ENCODE measurements at regions not wholly inside any gene's neighbourhood (a gene's known extent, or its start where the extent isn't known, plus 50 kb on each side); places are given as distances from the start of the nearest gene placed in this dataset.

DNA sequence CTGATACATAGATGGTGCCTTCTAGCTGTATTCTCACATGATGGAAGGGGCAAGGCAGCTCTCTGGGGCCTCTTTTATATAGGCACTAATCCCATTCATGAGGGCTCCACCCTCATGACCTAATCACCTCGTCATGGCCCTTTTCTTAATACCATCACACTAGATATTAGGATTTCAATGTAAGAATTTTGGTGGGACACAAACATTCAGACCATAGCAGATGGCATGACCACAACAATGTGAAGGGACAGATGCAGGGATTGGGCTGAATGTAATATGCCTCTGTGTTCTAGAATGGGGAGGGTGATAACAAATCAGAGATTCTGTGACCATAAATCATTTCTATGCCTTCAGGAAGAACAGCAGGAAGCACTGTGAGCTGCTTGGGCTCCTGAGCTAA, 145.8 kb downstream of the LCA5 start:
- Histone ChIP-seq H3K36me3 (replicated peaks) (no peaks in the 10 kb centered on the region), H3K4me3 (ENCODE audit: low read depth, low read length) (no peak overlapping the region), H3K27me3 (replicated peaks) (no peaks in the 10 kb centered on the region), H3K27ac (no peak overlapping the region)
- no peak for DNase-seq
- in situ Hi-C loops (cut with HindIII; ENCODE audit: low pct_ligation_motif_present, low sequenced_read_pairs): no loop called here
- TF ChIP-seq, protein P1, sequence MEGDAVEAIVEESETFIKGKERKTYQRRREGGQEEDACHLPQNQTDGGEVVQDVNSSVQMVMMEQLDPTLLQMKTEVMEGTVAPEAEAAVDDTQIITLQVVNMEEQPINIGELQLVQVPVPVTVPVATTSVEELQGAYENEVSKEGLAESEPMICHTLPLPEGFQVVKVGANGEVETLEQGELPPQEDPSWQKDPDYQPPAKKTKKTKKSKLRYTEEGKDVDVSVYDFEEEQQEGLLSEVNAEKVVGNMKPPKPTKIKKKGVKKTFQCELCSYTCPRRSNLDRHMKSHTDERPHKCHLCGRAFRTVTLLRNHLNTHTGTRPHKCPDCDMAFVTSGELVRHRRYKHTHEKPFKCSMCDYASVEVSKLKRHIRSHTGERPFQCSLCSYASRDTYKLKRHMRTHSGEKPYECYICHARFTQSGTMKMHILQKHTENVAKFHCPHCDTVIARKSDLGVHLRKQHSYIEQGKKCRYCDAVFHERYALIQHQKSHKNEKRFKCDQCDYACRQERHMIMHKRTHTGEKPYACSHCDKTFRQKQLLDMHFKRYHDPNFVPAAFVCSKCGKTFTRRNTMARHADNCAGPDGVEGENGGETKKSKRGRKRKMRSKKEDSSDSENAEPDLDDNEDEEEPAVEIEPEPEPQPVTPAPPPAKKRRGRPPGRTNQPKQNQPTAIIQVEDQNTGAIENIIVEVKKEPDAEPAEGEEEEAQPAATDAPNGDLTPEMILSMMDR (IDR thresholded peaks at IDR 0.05; ENCODE audit: low read depth, low read length, missing control alignments): no peak

DNA sequence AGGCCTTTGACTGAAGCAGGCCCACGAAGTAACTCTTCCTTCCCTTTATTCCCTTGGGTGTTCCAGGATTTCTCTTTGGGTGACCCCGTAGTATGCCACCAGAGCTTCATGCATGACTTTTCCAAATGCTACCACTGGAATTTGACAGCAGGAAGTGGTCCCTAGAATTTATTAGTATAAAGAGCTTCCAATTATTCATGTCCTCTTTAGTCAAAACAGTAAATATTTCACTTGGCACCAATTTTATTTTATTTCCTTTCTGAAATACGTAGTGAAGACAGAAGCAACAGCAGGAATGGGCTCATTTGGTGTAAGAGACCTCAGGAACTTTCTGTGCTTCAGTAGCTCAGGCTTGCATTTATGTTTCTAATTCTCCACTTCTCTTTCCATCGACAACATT, 151.3 kb downstream of the LCA5 start:
- in situ Hi-C loops (cut with HindIII; ENCODE audit: low pct_ligation_motif_present, low sequenced_read_pairs): no loop called here
- TF ChIP-seq, protein P1 (IDR thresholded peaks at IDR 0.05; ENCODE audit: low read depth, low read length, missing control alignments): no peak
- Histone ChIP-seq H3K27ac (peak overlapping the region; percentile 32), H3K36me3 (replicated peaks) (no peaks in the 10 kb centered on the region), H3K4me3 (ENCODE audit: low read depth, low read length) (no peak overlapping the region), H3K27me3 (replicated peaks) (no peaks in the 10 kb centered on the region)
- DNase-seq: peak; percentile 15

DNA sequence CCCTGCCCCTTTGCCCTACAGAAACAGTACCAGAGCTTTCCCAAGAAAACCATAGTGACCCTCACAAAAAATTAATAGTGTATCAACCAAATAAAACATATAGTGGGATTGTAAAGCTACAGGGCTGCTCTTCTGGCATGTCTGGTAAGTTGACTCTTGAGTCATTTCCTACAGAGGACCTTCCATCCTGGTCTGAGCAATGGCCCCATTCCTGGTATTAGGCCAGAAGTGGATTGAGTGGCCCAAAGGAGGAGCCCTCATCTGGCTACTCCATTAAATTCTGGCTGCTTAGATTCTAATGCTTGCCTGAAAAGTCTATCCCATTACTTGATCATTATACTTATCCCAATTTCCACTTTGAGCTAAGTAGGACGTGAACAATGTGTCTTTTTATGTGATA, 150.9 kb upstream of the HMGN3 start:
- in situ Hi-C loops (cut with HindIII; ENCODE audit: low pct_ligation_motif_present, low sequenced_read_pairs): no loop called here
- DNase-seq: no peak
- Histone ChIP-seq H3K27ac (peak overlapping the region; percentile 31), H3K27me3 (replicated peaks) (no peaks in the 10 kb centered on the region), H3K4me3 (ENCODE audit: low read depth, low read length) (no peak overlapping the region), H3K36me3 (replicated peaks) (no peaks in the 10 kb centered on the region)
- TF ChIP-seq, protein P1 (IDR thresholded peaks at IDR 0.05; ENCODE audit: low read depth, low read length, missing control alignments): no peak

DNA sequence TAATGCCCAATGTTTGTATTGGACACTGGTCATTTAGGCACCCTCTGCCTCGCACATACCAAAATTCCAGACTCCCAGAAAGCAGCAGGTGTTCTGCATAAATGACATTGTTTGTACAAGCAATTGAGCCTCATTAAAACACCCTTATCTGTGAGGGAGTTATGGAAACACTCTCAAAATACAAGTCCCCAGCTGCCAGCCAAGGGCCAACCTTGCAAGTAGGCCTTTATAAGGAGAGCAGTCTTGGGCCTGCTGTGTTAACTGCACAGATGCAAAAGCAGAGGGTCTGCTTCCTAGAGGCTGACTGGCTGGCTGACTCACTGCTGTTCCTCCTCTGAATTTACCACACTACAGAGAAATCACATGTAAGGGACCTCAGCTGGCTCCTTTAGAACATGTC, 150.4 kb upstream of the HMGN3 start:
- H3K27ac ChIP-seq: peak overlapping the region; percentile 31
- in situ Hi-C loops (cut with HindIII; ENCODE audit: low pct_ligation_motif_present, low sequenced_read_pairs): no loop called here

DNA sequence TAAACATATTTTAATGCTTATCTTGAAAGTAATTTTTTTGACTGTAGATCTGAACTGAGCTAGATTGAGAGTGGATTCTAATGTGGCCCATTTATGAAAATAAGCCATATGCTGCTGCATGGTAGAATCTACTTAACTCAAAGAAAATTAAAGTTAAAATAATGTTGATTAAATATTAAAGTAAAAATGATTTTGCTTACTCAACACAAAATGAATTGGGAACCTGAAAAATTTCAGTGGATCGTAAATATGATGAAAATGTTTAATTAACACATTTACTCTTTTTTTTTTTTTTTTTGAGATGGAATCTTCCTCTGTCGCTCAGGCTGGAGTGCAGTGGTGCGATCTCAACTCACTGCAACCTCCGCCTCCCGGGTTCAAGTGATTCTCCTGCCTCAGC, 144.5 kb upstream of the HMGN3 start:
- no peak for DNase-seq
- in situ Hi-C loops (cut with HindIII; ENCODE audit: low pct_ligation_motif_present, low sequenced_read_pairs): no loop called here
- Histone ChIP-seq H3K27ac (peak overlapping the region; percentile 66), H3K27me3 (replicated peaks) (no peaks in the 10 kb centered on the region), H3K4me3 (ENCODE audit: low read depth, low read length) (no peak overlapping the region), H3K36me3 (replicated peaks) (no peaks in the 10 kb centered on the region)
- TF ChIP-seq, protein P1 (IDR thresholded peaks at IDR 0.05; ENCODE audit: low read depth, low read length, missing control alignments): no peak

More for the DNA sequence above, 150.4 kb upstream of the HMGN3 start:
- TF ChIP-seq, protein P1 (IDR thresholded peaks at IDR 0.05; ENCODE audit: low read depth, low read length, missing control alignments): no peak
- no peaks in the 10 kb centered on the region for H3K36me3 ChIP-seq (replicated peaks)
- H3K27me3 ChIP-seq (replicated peaks): no peaks in the 10 kb centered on the region
- DNase-seq: peak; percentile 64
- no peak overlapping the region for H3K4me3 ChIP-seq (ENCODE audit: low read depth, low read length)

DNA sequence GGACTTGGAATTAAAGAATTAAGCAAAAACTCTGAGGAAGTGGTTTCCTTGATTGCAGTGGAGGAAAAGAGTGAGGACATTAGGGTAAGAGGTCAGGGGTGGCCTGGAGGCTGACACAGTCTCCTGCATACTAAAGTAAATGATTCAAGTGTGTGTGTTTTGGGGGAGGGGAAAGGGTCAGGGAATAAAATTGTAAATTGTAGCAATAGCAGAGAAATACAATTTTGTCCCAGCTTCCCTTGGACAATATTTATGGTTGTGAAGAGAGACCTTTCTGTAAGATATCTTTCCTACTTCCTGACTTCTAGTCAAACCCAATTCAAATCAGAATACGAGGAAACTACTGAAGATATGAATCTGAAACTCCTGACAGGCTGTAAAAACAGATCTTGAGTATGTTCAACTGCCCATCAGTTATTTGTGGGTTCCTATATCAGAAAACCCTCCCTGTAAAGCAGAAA, 143.4 kb upstream of the HMGN3 start:
- Histone ChIP-seq H3K27ac (peak overlapping the region; percentile 66), H3K4me3 (ENCODE audit: low read depth, low read length) (no peak overlapping the region), H3K27me3 (replicated peaks) (no peaks in the 10 kb centered on the region), H3K36me3 (replicated peaks) (no peaks in the 10 kb centered on the region)
- TF ChIP-seq, protein P1 (IDR thresholded peaks at IDR 0.05; ENCODE audit: low read depth, low read length, missing control alignments): no peak
- DNase-seq: peak; percentile 43
- in situ Hi-C loops (cut with HindIII; ENCODE audit: low pct_ligation_motif_present, low sequenced_read_pairs): no loop called here

Measured in brain microvascular endothelial cell (primary cell).